ENCODE measurements at regions not wholly inside any gene's neighbourhood (a gene's known extent, or its start where the extent isn't known, plus 50 kb on each side); places are given as distances from the start of the nearest gene placed in this dataset.

DNA sequence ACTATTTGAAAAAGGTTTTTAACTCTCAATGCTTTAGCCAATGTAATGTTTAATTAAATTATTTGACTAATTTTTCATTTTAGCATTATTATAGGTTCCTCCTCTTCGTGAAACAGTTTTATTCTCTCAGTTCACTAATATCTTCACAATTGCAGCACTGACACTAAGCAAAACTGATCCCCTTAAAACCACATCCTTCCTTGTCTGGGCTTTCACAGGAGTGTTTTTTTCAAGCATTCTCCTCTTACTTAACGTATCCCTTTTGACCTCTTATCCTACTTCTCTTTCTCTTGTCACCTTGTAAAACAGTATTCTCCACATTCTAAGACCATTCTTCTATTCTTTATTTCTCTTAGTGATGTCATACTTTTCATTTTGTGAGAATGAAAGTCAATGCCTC, 112.8 kb downstream of the DSC3 start:
- no peaks in the 10 kb centered on the region for H4K20me1 ChIP-seq (ENCODE audit: insufficient read depth)
- no peak overlapping the region for H3K4me2 ChIP-seq
- H2AFZ ChIP-seq (ENCODE audit: low read depth) = no peak overlapping the region
- H3K27ac ChIP-seq = no peak overlapping the region
- no peaks in the 10 kb centered on the region for H3K79me2 ChIP-seq (ENCODE audit: insufficient read depth, low read depth)
- no peaks in the 10 kb centered on the region for H3K4me1 ChIP-seq (ENCODE audit: low read depth, poor library complexity, severe bottlenecking)
- no peak overlapping the region for H3K4me3 ChIP-seq (IDR thresholded peaks at IDR 0.05; ENCODE audit: insufficient read depth, low read depth, low read length)
- no peak overlapping the region for H3K9ac ChIP-seq
- no peaks in the 10 kb centered on the region for H3K27me3 ChIP-seq (ENCODE audit: insufficient read depth, low read depth)
- no peaks in the 10 kb centered on the region for H3K36me3 ChIP-seq (ENCODE audit: insufficient read depth)
- no peak for TF ChIP-seq CTCF (conservative IDR thresholded peaks at IDR 0.05; ENCODE audit: low read depth, low read length)

DNA sequence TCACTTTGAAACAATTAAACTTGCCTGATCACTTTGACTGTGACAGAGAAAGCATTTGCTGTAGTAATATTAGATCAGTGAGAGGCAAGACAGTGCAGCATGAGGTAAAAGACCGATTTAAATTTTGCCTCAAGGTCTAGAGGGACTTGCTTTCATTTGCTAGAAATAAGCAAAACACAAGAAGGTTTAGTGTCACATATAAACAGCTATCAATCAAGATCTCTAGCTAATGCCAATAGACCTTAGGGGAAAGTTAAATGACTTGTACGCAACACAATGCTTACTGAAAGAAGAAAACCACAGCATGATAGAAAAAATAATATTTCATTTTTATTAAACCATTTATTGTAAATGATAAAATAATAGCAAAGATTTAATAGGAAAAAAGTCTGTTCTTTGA, 113.5 kb downstream of the DSC3 start:
- H3K79me2 ChIP-seq (ENCODE audit: insufficient read depth, low read depth) = no peaks in the 10 kb centered on the region
- H3K9ac ChIP-seq = no peak overlapping the region
- H2AFZ ChIP-seq (ENCODE audit: low read depth) = no peak overlapping the region
- no peaks in the 10 kb centered on the region for H3K27me3 ChIP-seq (ENCODE audit: insufficient read depth, low read depth)
- no peaks in the 10 kb centered on the region for H3K36me3 ChIP-seq (ENCODE audit: insufficient read depth)
- no peaks in the 10 kb centered on the region for H4K20me1 ChIP-seq (ENCODE audit: insufficient read depth)
- H3K4me1 ChIP-seq (ENCODE audit: low read depth, poor library complexity, severe bottlenecking) = no peaks in the 10 kb centered on the region
- no peak overlapping the region for H3K4me3 ChIP-seq (IDR thresholded peaks at IDR 0.05; ENCODE audit: insufficient read depth, low read depth, low read length)
- no peak overlapping the region for H3K4me2 ChIP-seq
- TF ChIP-seq CTCF (conservative IDR thresholded peaks at IDR 0.05; ENCODE audit: low read depth, low read length) = no peak
- H3K27ac ChIP-seq = no peak overlapping the region

GRCh38 chr18:30927517-30928075, 114.9 kb downstream of the DSC3 start:
- H3K9ac ChIP-seq = no peak overlapping the region

GRCh38 chr18:30927042-30927441, 115.5 kb downstream of the DSC3 start:
- Histone ChIP-seq H3K36me3 (ENCODE audit: insufficient read depth) (no peaks in the 10 kb centered on the region), H3K4me1 (ENCODE audit: low read depth, poor library complexity, severe bottlenecking) (no peaks in the 10 kb centered on the region), H3K4me3 (IDR thresholded peaks at IDR 0.05; ENCODE audit: insufficient read depth, low read depth, low read length) (no peak overlapping the region), H3K27ac (no peak overlapping the region), H2AFZ (ENCODE audit: low read depth) (no peak overlapping the region), H3K79me2 (ENCODE audit: insufficient read depth, low read depth) (no peaks in the 10 kb centered on the region), H3K4me2 (no peak overlapping the region), H3K27me3 (ENCODE audit: insufficient read depth, low read depth) (no peaks in the 10 kb centered on the region), H4K20me1 (ENCODE audit: insufficient read depth) (no peaks in the 10 kb centered on the region), H3K9ac (no peak overlapping the region)
- TF ChIP-seq CTCF (conservative IDR thresholded peaks at IDR 0.05; ENCODE audit: low read depth, low read length) = no peak

More at GRCh38 chr18:30927517-30928075, 114.9 kb downstream of the DSC3 start:
- Histone ChIP-seq H2AFZ (ENCODE audit: low read depth) (no peak overlapping the region), H3K79me2 (ENCODE audit: insufficient read depth, low read depth) (no peaks in the 10 kb centered on the region), H3K36me3 (ENCODE audit: insufficient read depth) (no peaks in the 10 kb centered on the region), H3K27ac (no peak overlapping the region), H4K20me1 (ENCODE audit: insufficient read depth) (no peaks in the 10 kb centered on the region), H3K4me1 (ENCODE audit: low read depth, poor library complexity, severe bottlenecking) (no peaks in the 10 kb centered on the region), H3K4me2 (no peak overlapping the region), H3K27me3 (ENCODE audit: insufficient read depth, low read depth) (no peaks in the 10 kb centered on the region), H3K4me3 (IDR thresholded peaks at IDR 0.05; ENCODE audit: insufficient read depth, low read depth, low read length) (no peak overlapping the region)
- no peak for TF ChIP-seq CTCF (conservative IDR thresholded peaks at IDR 0.05; ENCODE audit: low read depth, low read length)
